Stimulated activated naive B cell treated with anti-CD40 and anti-IgM and Interleukin-4, amounts not matched to agents 10 μg/mL and 1 μg/mL and 100 μg/mL, for 72 hours (primary cell): ENCODE measurements at regions not wholly inside any gene's neighbourhood (a gene's known extent, or its start where the extent isn't known, plus 50 kb on each side); places are given as distances from the start of the nearest gene placed in this dataset.
A peak's percentile ranks its signal among the peaks of the same experiment; 100 is the strongest.

Source experiments
- ATAC-seq, 2 donors: fragments of 150-1000 bp; cut with Tn5 transposase; replicated peaks; 2 replicates each; pipeline ENCODE4 v1.10.0; 2021; ENCODE audit warnings: moderate library complexity in 1 of 2
- DNase-seq: peaks from one replicate; pipeline ENCODE4 v3.0.0; 2021
- H3K27ac Mint-ChIP-seq: one replicate; pipeline ENCODE4 v1.8.0; 2022; ENCODE audit warnings: mild to moderate bottlenecking, mixed read lengths
- H3K27me3 Mint-ChIP-seq, 2 donors: one replicate each; pipeline ENCODE4 v1.8.0; 2022; ENCODE audit warnings: mixed read lengths in 2 of 2
- H3K36me3 Mint-ChIP-seq, 2 donors: one replicate each; pipeline ENCODE4 v1.8.0; 2022; ENCODE audit warnings: mixed read lengths in 2 of 2, mild to moderate bottlenecking in 1 of 2
- H3K4me1 Mint-ChIP-seq, 2 donors: one replicate each; pipeline ENCODE4 v1.8.0; 2022; ENCODE audit warnings: mixed read lengths in 2 of 2, mild to moderate bottlenecking in 1 of 2
- H3K4me3 Mint-ChIP-seq, 2 donors: one replicate each; pipeline ENCODE4 v1.8.0; 2022; ENCODE audit warnings: mild to moderate bottlenecking in 2 of 2, mixed read lengths in 2 of 2, moderate library complexity in 1 of 2
- H3K9me3 Mint-ChIP-seq, 2 donors: one replicate each; pipeline ENCODE4 v1.8.0; 2022; ENCODE audit warnings: mixed read lengths in 2 of 2, mild to moderate bottlenecking in 1 of 2

- Mint-ChIP-seq H3K4me1 (no peaks in the 10 kb centered on the region), H3K9me3 (no peaks in the 10 kb centered on the region), H3K36me3 (no peaks in the 10 kb centered on the region), H3K4me3 (no peak overlapping the region), H3K27me3 (no peaks in the 10 kb centered on the region), H3K27ac (no peak overlapping the region)
- no peak for DNase-seq
- no peak for ATAC-seq
These were observed 175.8 kb downstream of the PPP1R2C start for GRCh38 chrX:42602136-42602535.

GRCh38 chrX:42597481-42597880 is 180.5 kb downstream of the PPP1R2C start:
- DNase-seq = no peak
- H3K27me3 Mint-ChIP-seq = no peaks in the 10 kb centered on the region
- no peaks in the 10 kb centered on the region for H3K9me3 Mint-ChIP-seq
- no peak overlapping the region for H3K4me3 Mint-ChIP-seq
- ATAC-seq = no peak
- no peaks in the 10 kb centered on the region for H3K36me3 Mint-ChIP-seq
- no peaks in the 10 kb centered on the region for H3K4me1 Mint-ChIP-seq
- H3K27ac Mint-ChIP-seq = no peak overlapping the region

GRCh38 chrX:42585842-42586621 is 191.9 kb downstream of the PPP1R2C start:
- Mint-ChIP-seq H3K9me3 (peaks cover 3% of the 10 kb centered on the region in 2 donors), H3K4me1 (peaks cover 5 to 11% of the 10 kb centered on the region in 2 donors), H3K36me3 (peaks cover 2 to 4% of the 10 kb centered on the region in 2 donors), H3K27me3 (peaks cover 0 to 12% of the 10 kb centered on the region in 2 donors), H3K27ac (no peak overlapping the region), H3K4me3 (no peak overlapping the region)
- DNase-seq (no peak), ATAC-seq (peak; percentile 49 to 68)

- no peak overlapping the region for H3K27ac Mint-ChIP-seq
- H3K4me1 Mint-ChIP-seq = no peaks in the 10 kb centered on the region
- DNase-seq = no peak
- no peak for ATAC-seq
- H3K9me3 Mint-ChIP-seq = peaks cover 0 to 1% of the 10 kb centered on the region in 2 donors
- H3K4me3 Mint-ChIP-seq = no peak overlapping the region
- peaks cover 0 to 4% of the 10 kb centered on the region in 2 donors for H3K27me3 Mint-ChIP-seq
- peaks cover 0 to 2% of the 10 kb centered on the region in 2 donors for H3K36me3 Mint-ChIP-seq
These were observed 200.0 kb downstream of the PPP1R2C start for GRCh38 chrX:42577936-42578470.

GRCh38 chrX:42567268-42567667 is 210.7 kb downstream of the PPP1R2C start:
- Mint-ChIP-seq H3K27me3 (peaks cover 0 to 5% of the 10 kb centered on the region in 2 donors), H3K36me3 (no peaks in the 10 kb centered on the region), H3K27ac (no peak overlapping the region), H3K4me3 (no peak overlapping the region), H3K9me3 (peaks cover 0 to 9% of the 10 kb centered on the region in 2 donors), H3K4me1 (peaks cover 0 to 7% of the 10 kb centered on the region in 2 donors)
- DNase-seq = no peak
- no peak for ATAC-seq

- H3K9me3 Mint-ChIP-seq = peaks cover 0 to 4% of the 10 kb centered on the region in 2 donors
- no peaks in the 10 kb centered on the region for H3K36me3 Mint-ChIP-seq
- H3K27ac Mint-ChIP-seq = no peak overlapping the region
- ATAC-seq = no peak
- H3K4me3 Mint-ChIP-seq = no peak overlapping the region
- peaks cover 0 to 7% of the 10 kb centered on the region in 2 donors for H3K4me1 Mint-ChIP-seq
- H3K27me3 Mint-ChIP-seq = no peaks in the 10 kb centered on the region
- no peak for DNase-seq
These were observed 212.2 kb downstream of the PPP1R2C start for GRCh38 chrX:42565739-42566138.

- Mint-ChIP-seq H3K4me1 (peaks cover 5 to 10% of the 10 kb centered on the region in 2 donors), H3K36me3 (peaks cover 0 to 5% of the 10 kb centered on the region in 2 donors), H3K27ac (no peak overlapping the region), H3K4me3 (no peak overlapping the region), H3K27me3 (peaks cover 0 to 6% of the 10 kb centered on the region in 2 donors), H3K9me3 (peaks cover 4% of the 10 kb centered on the region in 2 donors)
- ATAC-seq = no peak
- DNase-seq = no peak
These were observed 231.2 kb downstream of the PPP1R2C start for GRCh38 chrX:42546800-42547199.

- Mint-ChIP-seq H3K27me3 (peaks cover 0 to 7% of the 10 kb centered on the region in 2 donors), H3K36me3 (peaks cover 0 to 5% of the 10 kb centered on the region in 2 donors), H3K27ac (peak overlapping the region; percentile 11), H3K4me3 (no peak overlapping the region), H3K4me1 (peaks cover 5 to 10% of the 10 kb centered on the region in 2 donors), H3K9me3 (peaks cover 4% of the 10 kb centered on the region in 2 donors)
- peak in 1 of 2 donors; percentile 18 for ATAC-seq
- no peak for DNase-seq
These were observed 233.1 kb downstream of the PPP1R2C start for GRCh38 chrX:42544883-42545282.

- H3K4me1 Mint-ChIP-seq = peaks cover 7 to 20% of the 10 kb centered on the region in 2 donors
- no peak overlapping the region for H3K27ac Mint-ChIP-seq
- ATAC-seq (no peak), DNase-seq (no peak)
- peaks cover 2 to 4% of the 10 kb centered on the region in 2 donors for H3K9me3 Mint-ChIP-seq
- peaks cover 0 to 6% of the 10 kb centered on the region in 2 donors for H3K27me3 Mint-ChIP-seq
- H3K36me3 Mint-ChIP-seq = peaks cover 0 to 5% of the 10 kb centered on the region in 2 donors
- no peak overlapping the region for H3K4me3 Mint-ChIP-seq
These were observed 236.4 kb downstream of the PPP1R2C start for GRCh38 chrX:42541554-42541953.

- DNase-seq (no peak), ATAC-seq (no peak)
- Mint-ChIP-seq H3K4me3 (no peak overlapping the region), H3K27ac (no peak overlapping the region), H3K4me1 (peaks cover 7 to 19% of the 10 kb centered on the region in 2 donors), H3K36me3 (peaks cover 0 to 5% of the 10 kb centered on the region in 2 donors), H3K27me3 (peaks cover 0 to 3% of the 10 kb centered on the region in 2 donors), H3K9me3 (peaks cover 2 to 4% of the 10 kb centered on the region in 2 donors)
These were observed 237.8 kb downstream of the PPP1R2C start for GRCh38 chrX:42540146-42540545.

GRCh38 chrX:42538405-42538804 is 239.6 kb downstream of the PPP1R2C start:
- peaks cover 4 to 9% of the 10 kb centered on the region in 2 donors for H3K4me1 Mint-ChIP-seq
- H3K27me3 Mint-ChIP-seq = peaks cover 0 to 3% of the 10 kb centered on the region in 2 donors
- no peaks in the 10 kb centered on the region for H3K9me3 Mint-ChIP-seq
- H3K36me3 Mint-ChIP-seq = no peaks in the 10 kb centered on the region
- H3K4me3 Mint-ChIP-seq = no peak overlapping the region
- DNase-seq = no peak
- no peak for ATAC-seq
- H3K27ac Mint-ChIP-seq = no peak overlapping the region

- peaks cover 4 to 9% of the 10 kb centered on the region in 2 donors for H3K4me1 Mint-ChIP-seq
- no peaks in the 10 kb centered on the region for H3K36me3 Mint-ChIP-seq
These were observed 241.7 kb downstream of the PPP1R2C start for GRCh38 chrX:42536286-42536685.

GRCh38 chrX:42535233-42535632 is 242.7 kb downstream of the PPP1R2C start:
- no peaks in the 10 kb centered on the region for H3K27me3 Mint-ChIP-seq
- no peaks in the 10 kb centered on the region for H3K36me3 Mint-ChIP-seq
- ATAC-seq = no peak
- H3K4me1 Mint-ChIP-seq = peaks cover 4 to 9% of the 10 kb centered on the region in 2 donors
- H3K4me3 Mint-ChIP-seq = no peak overlapping the region
- H3K27ac Mint-ChIP-seq = no peak overlapping the region
- no peak for DNase-seq
- no peaks in the 10 kb centered on the region for H3K9me3 Mint-ChIP-seq

More at GRCh38 chrX:42536286-42536685, 241.7 kb downstream of the PPP1R2C start:
- ATAC-seq (no peak), DNase-seq (no peak)
- Mint-ChIP-seq H3K27me3 (no peaks in the 10 kb centered on the region), H3K4me3 (no peak overlapping the region), H3K27ac (no peak overlapping the region), H3K9me3 (no peaks in the 10 kb centered on the region)

GRCh38 chrX:42533761-42534160 is 244.2 kb downstream of the PPP1R2C start:
- Mint-ChIP-seq H3K36me3 (no peaks in the 10 kb centered on the region), H3K27me3 (no peaks in the 10 kb centered on the region), H3K27ac (no peak overlapping the region), H3K9me3 (no peaks in the 10 kb centered on the region), H3K4me1 (peaks cover 4 to 8% of the 10 kb centered on the region in 2 donors), H3K4me3 (no peak overlapping the region)
- no peak for ATAC-seq
- no peak for DNase-seq

GRCh38 chrX:42531441-42531840 is 246.5 kb downstream of the PPP1R2C start:
- Mint-ChIP-seq H3K4me3 (no peak overlapping the region), H3K4me1 (no peaks in the 10 kb centered on the region), H3K27me3 (no peaks in the 10 kb centered on the region), H3K9me3 (no peaks in the 10 kb centered on the region), H3K36me3 (no peaks in the 10 kb centered on the region), H3K27ac (no peak overlapping the region)
- ATAC-seq (no peak), DNase-seq (no peak)
